ENCODE measurements at regions not wholly inside any gene's neighbourhood (a gene's known extent, or its start where the extent isn't known, plus 50 kb on each side); places are given as distances from the start of the nearest gene placed in this dataset.

- Histone ChIP-seq H3K27ac (ENCODE audit: low read length) (no peak overlapping the region), H3K4me1 (ENCODE audit: control insufficient read depth, low read depth, low read length) (peaks cover 3% of the 10 kb centered on the region), H3K9ac (ENCODE audit: low read length) (no peak overlapping the region), H3K36me3 (ENCODE audit: control insufficient read depth, low read depth, low read length) (no peaks in the 10 kb centered on the region), H3K27me3 (ENCODE audit: control insufficient read depth, insufficient read depth, low read length) (no peaks in the 10 kb centered on the region), H3K9me3 (ENCODE audit: control insufficient read depth, low read depth, low read length) (no peaks in the 10 kb centered on the region), H3K4me3 (ENCODE audit: low read length) (no peak overlapping the region)
These were observed 72.6 kb upstream of the TARDBP start for GRCh38 chr1:10939654-10940450.

DNA sequence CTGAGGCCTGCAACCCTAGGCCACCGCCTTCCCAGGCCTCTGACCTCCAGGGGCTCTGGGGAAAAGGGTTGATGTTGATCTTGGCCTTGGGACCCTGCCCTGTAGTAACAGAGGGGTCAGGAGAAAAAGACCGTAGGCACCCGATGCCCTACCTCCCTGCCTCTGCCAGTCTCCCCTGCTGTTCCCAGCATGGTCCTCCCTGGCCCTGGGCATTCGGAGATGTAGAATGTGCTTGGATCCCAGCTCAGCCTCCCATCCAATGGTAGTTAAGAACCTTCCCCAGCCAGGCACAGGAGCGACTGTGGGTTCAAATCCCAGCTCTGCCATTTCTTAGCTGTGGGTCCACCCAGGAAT is 72.0 kb upstream of the TARDBP start:
- H3K36me3 ChIP-seq (ENCODE audit: control insufficient read depth, low read depth, low read length) = no peaks in the 10 kb centered on the region
- no peaks in the 10 kb centered on the region for H3K27me3 ChIP-seq (ENCODE audit: control insufficient read depth, insufficient read depth, low read length)
- H3K27ac ChIP-seq (ENCODE audit: low read length) = no peak overlapping the region
- H3K9me3 ChIP-seq (ENCODE audit: control insufficient read depth, low read depth, low read length) = no peaks in the 10 kb centered on the region
- no peaks in the 10 kb centered on the region for H3K4me1 ChIP-seq (ENCODE audit: control insufficient read depth, low read depth, low read length)
- no peak overlapping the region for H3K4me3 ChIP-seq (ENCODE audit: low read length)
- no peak overlapping the region for H3K9ac ChIP-seq (ENCODE audit: low read length)

DNA sequence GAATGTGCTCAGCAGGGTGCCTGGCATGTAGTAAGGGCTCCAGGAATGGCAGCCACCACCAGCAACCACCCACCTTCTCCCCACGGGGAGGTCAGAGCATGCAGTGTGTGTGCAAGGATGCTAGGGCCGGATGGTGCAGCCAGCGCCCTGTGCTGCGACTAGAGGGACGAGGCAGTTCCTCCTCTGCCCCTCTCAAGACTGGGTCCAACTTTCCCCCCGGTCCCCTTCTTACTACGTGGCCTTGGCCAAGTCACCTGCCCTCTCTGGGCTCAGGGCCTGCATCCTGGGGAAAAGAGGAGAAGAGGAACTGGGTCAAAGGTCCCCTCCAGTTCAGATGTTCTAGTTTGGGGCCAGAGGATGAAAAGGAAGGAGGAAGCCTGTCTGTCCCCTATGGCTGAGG is 71.6 kb upstream of the TARDBP start:
- Histone ChIP-seq H3K27me3 (ENCODE audit: control insufficient read depth, insufficient read depth, low read length) (no peaks in the 10 kb centered on the region), H3K27ac (ENCODE audit: low read length) (no peak overlapping the region), H3K4me1 (ENCODE audit: control insufficient read depth, low read depth, low read length) (no peaks in the 10 kb centered on the region), H3K4me3 (ENCODE audit: low read length) (no peak overlapping the region), H3K9ac (ENCODE audit: low read length) (no peak overlapping the region), H3K36me3 (ENCODE audit: control insufficient read depth, low read depth, low read length) (no peaks in the 10 kb centered on the region), H3K9me3 (ENCODE audit: control insufficient read depth, low read depth, low read length) (no peaks in the 10 kb centered on the region)

- Histone ChIP-seq H3K9ac (ENCODE audit: low read length) (no peak overlapping the region), H3K9me3 (ENCODE audit: control insufficient read depth, low read depth, low read length) (no peaks in the 10 kb centered on the region), H3K27ac (ENCODE audit: low read length) (no peak overlapping the region), H3K27me3 (ENCODE audit: control insufficient read depth, insufficient read depth, low read length) (no peaks in the 10 kb centered on the region), H3K4me1 (ENCODE audit: control insufficient read depth, low read depth, low read length) (no peaks in the 10 kb centered on the region), H3K36me3 (ENCODE audit: control insufficient read depth, low read depth, low read length) (no peaks in the 10 kb centered on the region), H3K4me3 (ENCODE audit: low read length) (peak overlapping the region; percentile 16)
These were observed 70.4 kb upstream of the TARDBP start for GRCh38 chr1:10941891-10942541.

DNA sequence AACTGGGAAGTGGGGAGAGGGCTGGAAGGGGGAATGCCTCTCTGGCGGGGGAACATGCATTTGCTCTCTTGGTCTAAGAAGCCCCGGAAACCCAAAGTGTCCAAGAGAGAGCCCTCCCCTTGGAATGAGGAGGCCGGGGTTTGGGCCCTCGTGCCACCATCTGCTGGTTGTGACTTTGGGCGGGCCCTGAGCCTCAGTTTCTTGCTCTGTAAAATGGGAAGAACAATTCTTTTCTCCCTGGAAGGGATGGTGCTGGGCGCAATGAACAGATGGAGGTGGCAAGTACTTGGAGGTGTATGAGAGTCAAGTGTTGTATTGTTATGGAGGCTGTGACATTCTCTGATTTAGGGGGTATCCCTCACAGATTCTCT is 69.9 kb upstream of the TARDBP start:
- Histone ChIP-seq H3K36me3 (ENCODE audit: control insufficient read depth, low read depth, low read length) (no peaks in the 10 kb centered on the region), H3K27me3 (ENCODE audit: control insufficient read depth, insufficient read depth, low read length) (no peaks in the 10 kb centered on the region)

GRCh38 chr1:10943041-10943440 is 69.4 kb upstream of the TARDBP start:
- no peak overlapping the region for H3K27ac ChIP-seq (ENCODE audit: low read length)
- H3K4me3 ChIP-seq (ENCODE audit: low read length) = no peak overlapping the region
- H3K9ac ChIP-seq (ENCODE audit: low read length) = no peak overlapping the region
- no peaks in the 10 kb centered on the region for H3K4me1 ChIP-seq (ENCODE audit: control insufficient read depth, low read depth, low read length)
- H3K9me3 ChIP-seq (ENCODE audit: control insufficient read depth, low read depth, low read length) = no peaks in the 10 kb centered on the region
- no peaks in the 10 kb centered on the region for H3K36me3 ChIP-seq (ENCODE audit: control insufficient read depth, low read depth, low read length)
- no peaks in the 10 kb centered on the region for H3K27me3 ChIP-seq (ENCODE audit: control insufficient read depth, insufficient read depth, low read length)

More for the DNA sequence above, 69.9 kb upstream of the TARDBP start:
- H3K27ac ChIP-seq (ENCODE audit: low read length) = no peak overlapping the region
- no peak overlapping the region for H3K9ac ChIP-seq (ENCODE audit: low read length)
- H3K4me1 ChIP-seq (ENCODE audit: control insufficient read depth, low read depth, low read length) = no peaks in the 10 kb centered on the region
- H3K9me3 ChIP-seq (ENCODE audit: control insufficient read depth, low read depth, low read length) = no peaks in the 10 kb centered on the region
- no peak overlapping the region for H3K4me3 ChIP-seq (ENCODE audit: low read length)

- H3K36me3 ChIP-seq (ENCODE audit: control insufficient read depth, low read depth, low read length) = no peaks in the 10 kb centered on the region
- no peak overlapping the region for H3K27ac ChIP-seq (ENCODE audit: low read length)
- no peaks in the 10 kb centered on the region for H3K9me3 ChIP-seq (ENCODE audit: control insufficient read depth, low read depth, low read length)
- H3K4me3 ChIP-seq (ENCODE audit: low read length) = no peak overlapping the region
- no peak overlapping the region for H3K9ac ChIP-seq (ENCODE audit: low read length)
- no peaks in the 10 kb centered on the region for H3K27me3 ChIP-seq (ENCODE audit: control insufficient read depth, insufficient read depth, low read length)
- no peaks in the 10 kb centered on the region for H3K4me1 ChIP-seq (ENCODE audit: control insufficient read depth, low read depth, low read length)
These were observed 68.3 kb upstream of the TARDBP start for GRCh38 chr1:10943991-10944730.

DNA sequence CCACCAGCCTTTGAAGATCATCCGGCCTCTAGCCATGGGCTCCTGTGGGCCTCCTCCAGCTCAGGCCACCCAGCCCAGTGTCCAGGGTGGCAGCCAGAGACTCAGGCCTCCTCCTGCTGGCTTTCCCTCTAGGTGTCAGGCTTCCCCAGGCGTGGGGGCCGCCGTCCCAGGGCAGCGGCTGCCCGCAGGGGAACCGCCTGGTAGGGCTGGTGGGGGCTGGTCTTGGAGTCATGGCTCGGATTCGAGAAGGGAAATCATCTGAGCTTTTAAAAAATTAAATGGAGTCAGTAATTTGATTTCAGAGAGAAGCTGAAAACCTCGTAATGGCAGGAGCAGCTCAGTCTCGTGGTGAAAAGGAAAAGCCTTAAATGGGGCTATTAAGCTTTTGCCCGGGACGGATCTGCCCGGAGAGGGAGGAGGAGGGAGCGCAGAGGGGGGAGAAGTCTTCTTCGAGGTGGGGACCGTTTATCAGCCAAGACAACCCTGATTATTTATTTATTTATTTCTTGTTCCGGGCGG is 66.4 kb upstream of the TARDBP start:
- no peaks in the 10 kb centered on the region for H3K36me3 ChIP-seq (ENCODE audit: control insufficient read depth, low read depth, low read length)
- no peak overlapping the region for H3K9ac ChIP-seq (ENCODE audit: low read length)
- no peaks in the 10 kb centered on the region for H3K9me3 ChIP-seq (ENCODE audit: control insufficient read depth, low read depth, low read length)
- H3K27me3 ChIP-seq (ENCODE audit: control insufficient read depth, insufficient read depth, low read length) = no peaks in the 10 kb centered on the region
- H3K4me3 ChIP-seq (ENCODE audit: low read length) = no peak overlapping the region
- no peaks in the 10 kb centered on the region for H3K4me1 ChIP-seq (ENCODE audit: control insufficient read depth, low read depth, low read length)
- H3K27ac ChIP-seq (ENCODE audit: low read length) = no peak overlapping the region

DNA sequence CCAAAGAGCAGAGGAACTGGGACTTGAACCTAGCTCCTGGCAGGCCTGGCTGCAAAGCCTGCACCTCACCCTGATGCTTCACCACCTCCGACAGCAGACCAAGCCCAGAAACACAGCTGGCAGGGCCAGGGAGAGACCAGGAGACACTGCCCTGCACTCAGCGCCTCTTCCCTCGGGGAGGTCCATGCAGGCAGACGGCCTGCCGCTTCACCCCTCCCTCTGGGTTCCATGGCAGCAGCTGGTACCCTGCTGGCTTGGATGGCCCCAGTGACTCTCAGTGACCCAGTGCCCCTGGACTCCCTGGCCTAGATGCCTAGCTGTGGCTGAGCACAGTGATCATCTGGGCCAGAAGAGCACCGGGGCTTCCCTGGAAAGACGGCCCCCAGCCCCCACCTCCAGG is 65.3 kb upstream of the TARDBP start:
- no peaks in the 10 kb centered on the region for H3K27me3 ChIP-seq (ENCODE audit: control insufficient read depth, insufficient read depth, low read length)
- H3K36me3 ChIP-seq (ENCODE audit: control insufficient read depth, low read depth, low read length) = no peaks in the 10 kb centered on the region
- H3K4me1 ChIP-seq (ENCODE audit: control insufficient read depth, low read depth, low read length) = no peaks in the 10 kb centered on the region
- no peak overlapping the region for H3K4me3 ChIP-seq (ENCODE audit: low read length)
- H3K9me3 ChIP-seq (ENCODE audit: control insufficient read depth, low read depth, low read length) = no peaks in the 10 kb centered on the region
- H3K9ac ChIP-seq (ENCODE audit: low read length) = no peak overlapping the region
- H3K27ac ChIP-seq (ENCODE audit: low read length) = no peak overlapping the region

GRCh38 chr1:10947691-10948462 is 64.6 kb upstream of the TARDBP start:
- Histone ChIP-seq H3K4me3 (ENCODE audit: low read length) (no peak overlapping the region), H3K4me1 (ENCODE audit: control insufficient read depth, low read depth, low read length) (no peaks in the 10 kb centered on the region), H3K9ac (ENCODE audit: low read length) (no peak overlapping the region), H3K36me3 (ENCODE audit: control insufficient read depth, low read depth, low read length) (no peaks in the 10 kb centered on the region), H3K27me3 (ENCODE audit: control insufficient read depth, insufficient read depth, low read length) (no peaks in the 10 kb centered on the region), H3K27ac (ENCODE audit: low read length) (no peak overlapping the region), H3K9me3 (ENCODE audit: control insufficient read depth, low read depth, low read length) (no peaks in the 10 kb centered on the region)

GRCh38 chr1:10948463-10948775 is 64.0 kb upstream of the TARDBP start:
- H3K27ac ChIP-seq (ENCODE audit: low read length) = no peak overlapping the region
- no peak overlapping the region for H3K4me3 ChIP-seq (ENCODE audit: low read length)
- no peaks in the 10 kb centered on the region for H3K9me3 ChIP-seq (ENCODE audit: control insufficient read depth, low read depth, low read length)
- H3K36me3 ChIP-seq (ENCODE audit: control insufficient read depth, low read depth, low read length) = no peaks in the 10 kb centered on the region
- H3K9ac ChIP-seq (ENCODE audit: low read length) = no peak overlapping the region
- H3K27me3 ChIP-seq (ENCODE audit: control insufficient read depth, insufficient read depth, low read length) = no peaks in the 10 kb centered on the region
- no peaks in the 10 kb centered on the region for H3K4me1 ChIP-seq (ENCODE audit: control insufficient read depth, low read depth, low read length)
